ENCODE measurements at regions not wholly inside any gene's neighbourhood (a gene's known extent, or its start where the extent isn't known, plus 50 kb on each side); places are given as distances from the start of the nearest gene placed in this dataset.

GRCh38 chr2:120550282-120550681, 185.4 kb upstream of the GLI2 start:
- TF ChIP-seq CTCF (IDR thresholded peaks at IDR 0.05; ENCODE audit: borderline replicate concordance, extremely low read depth, low read length, poor library complexity, severe bottlenecking) (no peak), EZH2 (IDR thresholded peaks at IDR 0.05; ENCODE audit: borderline replicate concordance, low read depth, low read length, severe bottlenecking) (no peak)
